ENCODE measurements at regions not wholly inside any gene's neighbourhood (a gene's known extent, or its start where the extent isn't known, plus 50 kb on each side); places are given as distances from the start of the nearest gene placed in this dataset.

DNA sequence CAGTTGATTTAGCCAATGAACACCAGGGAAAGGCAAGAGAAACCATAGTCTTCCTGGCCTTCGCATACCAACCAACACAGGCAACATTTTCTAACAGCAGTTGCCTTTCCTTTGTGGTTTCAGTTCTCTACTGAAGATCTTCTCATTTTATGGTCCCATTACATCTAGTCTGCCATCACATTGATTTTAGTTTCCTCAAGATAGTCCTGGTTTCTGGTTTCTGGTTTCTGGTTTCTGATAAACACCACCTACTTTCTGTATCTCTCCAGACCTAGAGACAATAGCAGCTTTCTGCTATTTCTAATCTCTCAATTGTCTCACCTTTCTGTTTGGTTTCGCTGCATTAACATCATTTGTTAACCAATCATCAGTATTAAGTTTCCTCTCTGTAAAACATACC lies 646.3 kb upstream of the SPANXN1 start:
- no peaks in the 10 kb centered on the region for H3K4me1 Mint-ChIP-seq
- TF ChIP-seq, protein P1, sequence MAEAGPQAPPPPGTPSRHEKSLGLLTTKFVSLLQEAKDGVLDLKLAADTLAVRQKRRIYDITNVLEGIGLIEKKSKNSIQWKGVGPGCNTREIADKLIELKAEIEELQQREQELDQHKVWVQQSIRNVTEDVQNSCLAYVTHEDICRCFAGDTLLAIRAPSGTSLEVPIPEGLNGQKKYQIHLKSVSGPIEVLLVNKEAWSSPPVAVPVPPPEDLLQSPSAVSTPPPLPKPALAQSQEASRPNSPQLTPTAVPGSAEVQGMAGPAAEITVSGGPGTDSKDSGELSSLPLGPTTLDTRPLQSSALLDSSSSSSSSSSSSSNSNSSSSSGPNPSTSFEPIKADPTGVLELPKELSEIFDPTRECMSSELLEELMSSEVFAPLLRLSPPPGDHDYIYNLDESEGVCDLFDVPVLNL (CRISPR knock-in tag; IDR thresholded peaks at IDR 0.05; ENCODE audit: borderline replicate concordance, low read depth) = no peak
- TF ChIP-seq PRRX2 (CRISPR knock-in tag; IDR thresholded peaks at IDR 0.05) = no peak
- TF ChIP-seq TCF7 (CRISPR knock-in tag; IDR thresholded peaks at IDR 0.05; ENCODE audit: low read depth) = no peak
- TF ChIP-seq ZBTB21 (CRISPR knock-in tag; IDR thresholded peaks at IDR 0.05; ENCODE audit: borderline replicate concordance) = no peak
- TF ChIP-seq RORB (CRISPR knock-in tag; IDR thresholded peaks at IDR 0.05) = no peak
- no peak for TF ChIP-seq ZNF317 (CRISPR knock-in tag; IDR thresholded peaks at IDR 0.05; ENCODE audit: borderline replicate concordance, low read depth)
- TF ChIP-seq TEAD4 (CRISPR knock-in tag; IDR thresholded peaks at IDR 0.05) = no peak
- TF ChIP-seq, protein P2, sequence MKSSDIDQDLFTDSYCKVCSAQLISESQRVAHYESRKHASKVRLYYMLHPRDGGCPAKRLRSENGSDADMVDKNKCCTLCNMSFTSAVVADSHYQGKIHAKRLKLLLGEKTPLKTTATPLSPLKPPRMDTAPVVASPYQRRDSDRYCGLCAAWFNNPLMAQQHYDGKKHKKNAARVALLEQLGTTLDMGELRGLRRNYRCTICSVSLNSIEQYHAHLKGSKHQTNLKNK (CRISPR knock-in tag; IDR thresholded peaks at IDR 0.05) = no peak
- TF ChIP-seq, protein P3, sequence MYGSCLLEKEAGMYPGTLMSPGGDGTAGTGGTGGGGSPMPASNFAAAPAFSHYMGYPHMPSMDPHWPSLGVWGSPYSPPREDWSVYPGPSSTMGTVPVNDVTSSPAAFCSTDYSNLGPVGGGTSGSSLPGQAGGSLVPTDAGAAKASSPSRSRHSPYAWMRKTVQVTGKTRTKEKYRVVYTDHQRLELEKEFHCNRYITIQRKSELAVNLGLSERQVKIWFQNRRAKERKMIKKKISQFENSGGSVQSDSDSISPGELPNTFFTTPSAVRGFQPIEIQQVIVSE (CRISPR knock-in tag; IDR thresholded peaks at IDR 0.05; ENCODE audit: borderline replicate concordance) = no peak
- TF ChIP-seq, protein P4, sequence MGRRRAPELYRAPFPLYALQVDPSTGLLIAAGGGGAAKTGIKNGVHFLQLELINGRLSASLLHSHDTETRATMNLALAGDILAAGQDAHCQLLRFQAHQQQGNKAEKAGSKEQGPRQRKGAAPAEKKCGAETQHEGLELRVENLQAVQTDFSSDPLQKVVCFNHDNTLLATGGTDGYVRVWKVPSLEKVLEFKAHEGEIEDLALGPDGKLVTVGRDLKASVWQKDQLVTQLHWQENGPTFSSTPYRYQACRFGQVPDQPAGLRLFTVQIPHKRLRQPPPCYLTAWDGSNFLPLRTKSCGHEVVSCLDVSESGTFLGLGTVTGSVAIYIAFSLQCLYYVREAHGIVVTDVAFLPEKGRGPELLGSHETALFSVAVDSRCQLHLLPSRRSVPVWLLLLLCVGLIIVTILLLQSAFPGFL (CRISPR knock-in tag; IDR thresholded peaks at IDR 0.05; ENCODE audit: borderline replicate concordance) = no peak
- no peak for TF ChIP-seq IRF2 (CRISPR knock-in tag; IDR thresholded peaks at IDR 0.05; ENCODE audit: borderline replicate concordance, low read depth)
- TF ChIP-seq ZNF396 (CRISPR knock-in tag; IDR thresholded peaks at IDR 0.05; ENCODE audit: borderline replicate concordance) = no peak
- H3K36me3 Mint-ChIP-seq = peaks cover 13% of the 10 kb centered on the region
- no peak for ATAC-seq
- H3K27ac Mint-ChIP-seq = no peak overlapping the region
- no peak for DNase-seq (ENCODE audit: low spot score)
- CTCF ChIA-PET = no interaction called here
- no peak overlapping the region for H3K4me3 Mint-ChIP-seq
- POLR2A ChIA-PET = no interaction called here
- H3K9me3 Mint-ChIP-seq = peaks cover 29% of the 10 kb centered on the region
- no peaks in the 10 kb centered on the region for H3K27me3 Mint-ChIP-seq (ENCODE audit: low read depth)

DNA sequence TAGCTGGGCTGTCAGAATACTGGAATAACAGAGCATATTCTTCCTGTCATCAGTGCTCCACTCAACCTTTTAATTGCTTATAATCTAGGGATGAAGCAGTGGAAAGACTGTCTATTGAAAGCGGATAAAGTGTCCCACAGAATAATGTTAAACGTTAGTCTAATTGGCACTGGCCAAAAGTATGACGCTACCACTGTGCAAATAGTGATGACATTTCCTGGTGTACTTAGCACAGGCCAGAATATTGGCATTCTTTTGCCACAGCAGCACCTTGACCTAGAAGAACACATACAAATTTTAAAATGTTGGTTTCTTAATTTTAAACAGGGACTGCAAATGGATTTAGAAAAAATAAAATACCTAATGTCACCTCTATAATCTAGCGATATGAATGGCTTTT lies 635.2 kb upstream of the SPANXN1 start:
- Mint-ChIP-seq H3K36me3 (peaks cover 9% of the 10 kb centered on the region), H3K27ac (no peak overlapping the region), H3K4me3 (no peak overlapping the region), H3K27me3 (ENCODE audit: low read depth) (no peaks in the 10 kb centered on the region), H3K9me3 (peaks cover 34% of the 10 kb centered on the region), H3K4me1 (no peaks in the 10 kb centered on the region)
- CTCF ChIA-PET = no interaction called here
- POLR2A ChIA-PET = no interaction called here
- TF ChIP-seq, protein P5, sequence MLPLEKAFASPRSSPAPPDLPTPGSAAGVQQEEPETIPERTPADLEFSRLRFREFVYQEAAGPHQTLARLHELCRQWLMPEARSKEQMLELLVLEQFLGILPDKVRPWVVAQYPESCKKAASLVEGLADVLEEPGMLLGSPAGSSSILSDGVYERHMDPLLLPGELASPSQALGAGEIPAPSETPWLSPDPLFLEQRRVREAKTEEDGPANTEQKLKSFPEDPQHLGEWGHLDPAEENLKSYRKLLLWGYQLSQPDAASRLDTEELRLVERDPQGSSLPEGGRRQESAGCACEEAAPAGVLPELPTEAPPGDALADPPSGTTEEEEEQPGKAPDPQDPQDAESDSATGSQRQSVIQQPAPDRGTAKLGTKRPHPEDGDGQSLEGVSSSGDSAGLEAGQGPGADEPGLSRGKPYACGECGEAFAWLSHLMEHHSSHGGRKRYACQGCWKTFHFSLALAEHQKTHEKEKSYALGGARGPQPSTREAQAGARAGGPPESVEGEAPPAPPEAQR (CRISPR knock-in tag; IDR thresholded peaks at IDR 0.05) = no peak
- TF ChIP-seq SOX15 (CRISPR knock-in tag; IDR thresholded peaks at IDR 0.05) = no peak
- TF ChIP-seq SMAD4 (CRISPR knock-in tag; IDR thresholded peaks at IDR 0.05) = no peak
- TF ChIP-seq MXD4 (CRISPR knock-in tag; IDR thresholded peaks at IDR 0.05; ENCODE audit: borderline replicate concordance) = no peak
- TF ChIP-seq FOXK1 (CRISPR knock-in tag; IDR thresholded peaks at IDR 0.05) = no peak
- TF ChIP-seq JAZF1 (CRISPR knock-in tag; IDR thresholded peaks at IDR 0.05) = no peak
- TF ChIP-seq NR2C2 (CRISPR knock-in tag; IDR thresholded peaks at IDR 0.05) = no peak
- TF ChIP-seq ZNF416 (CRISPR knock-in tag; IDR thresholded peaks at IDR 0.05) = no peak
- TF ChIP-seq, protein P6, sequence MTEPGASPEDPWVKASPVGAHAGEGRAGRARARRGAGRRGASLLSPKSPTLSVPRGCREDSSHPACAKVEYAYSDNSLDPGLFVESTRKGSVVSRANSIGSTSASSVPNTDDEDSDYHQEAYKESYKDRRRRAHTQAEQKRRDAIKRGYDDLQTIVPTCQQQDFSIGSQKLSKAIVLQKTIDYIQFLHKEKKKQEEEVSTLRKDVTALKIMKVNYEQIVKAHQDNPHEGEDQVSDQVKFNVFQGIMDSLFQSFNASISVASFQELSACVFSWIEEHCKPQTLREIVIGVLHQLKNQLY (CRISPR knock-in tag; IDR thresholded peaks at IDR 0.05) = no peak
- no peak for TF ChIP-seq ELF4 (CRISPR knock-in tag; IDR thresholded peaks at IDR 0.05; ENCODE audit: low read depth)
- TF ChIP-seq, protein P7, sequence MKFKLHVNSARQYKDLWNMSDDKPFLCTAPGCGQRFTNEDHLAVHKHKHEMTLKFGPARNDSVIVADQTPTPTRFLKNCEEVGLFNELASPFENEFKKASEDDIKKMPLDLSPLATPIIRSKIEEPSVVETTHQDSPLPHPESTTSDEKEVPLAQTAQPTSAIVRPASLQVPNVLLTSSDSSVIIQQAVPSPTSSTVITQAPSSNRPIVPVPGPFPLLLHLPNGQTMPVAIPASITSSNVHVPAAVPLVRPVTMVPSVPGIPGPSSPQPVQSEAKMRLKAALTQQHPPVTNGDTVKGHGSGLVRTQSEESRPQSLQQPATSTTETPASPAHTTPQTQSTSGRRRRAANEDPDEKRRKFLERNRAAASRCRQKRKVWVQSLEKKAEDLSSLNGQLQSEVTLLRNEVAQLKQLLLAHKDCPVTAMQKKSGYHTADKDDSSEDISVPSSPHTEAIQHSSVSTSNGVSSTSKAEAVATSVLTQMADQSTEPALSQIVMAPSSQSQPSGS (CRISPR knock-in tag; IDR thresholded peaks at IDR 0.05; ENCODE audit: borderline replicate concordance, low read depth) = no peak
- TF ChIP-seq PRRX2 (CRISPR knock-in tag; IDR thresholded peaks at IDR 0.05) = no peak
- TF ChIP-seq TP53 (CRISPR knock-in tag; IDR thresholded peaks at IDR 0.05) = no peak
- TF ChIP-seq EMX1 (CRISPR knock-in tag; IDR thresholded peaks at IDR 0.05) = no peak
- TF ChIP-seq NFYB (CRISPR knock-in tag; conservative IDR thresholded peaks at IDR 0.05; ENCODE audit: low read depth) = no peak
- no peak for TF ChIP-seq ESRRA (CRISPR knock-in tag; IDR thresholded peaks at IDR 0.05; ENCODE audit: borderline replicate concordance)
- ATAC-seq (no peak), DNase-seq (ENCODE audit: low spot score) (no peak)

Data from WTC11 (cell line).